ENCODE measurements at regions not wholly inside any gene's neighbourhood (a gene's known extent, or its start where the extent isn't known, plus 50 kb on each side); places are given as distances from the start of the nearest gene placed in this dataset.

DNA sequence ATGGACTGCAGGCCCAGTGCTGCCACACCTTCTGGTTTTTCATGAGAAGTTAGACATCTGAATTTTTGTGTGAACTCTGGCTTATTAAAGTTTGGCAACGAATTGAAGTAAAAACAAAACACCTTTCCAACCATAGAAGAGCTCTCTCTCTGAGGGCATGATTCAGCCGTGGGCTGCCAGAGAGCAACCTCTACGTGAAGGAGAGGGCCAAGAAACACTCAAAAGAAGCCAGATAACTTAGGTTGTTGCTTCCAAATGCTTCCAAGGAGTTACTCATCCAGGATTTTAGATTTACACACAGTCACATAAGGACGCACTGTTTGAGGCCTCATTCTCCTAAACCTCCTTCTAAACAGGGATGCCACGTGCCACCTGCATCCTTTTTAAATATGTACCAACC is 65.5 kb downstream of the NRN1 start:
- no peak overlapping the region for H3K4me2 ChIP-seq
- no peaks in the 10 kb centered on the region for H4K20me1 ChIP-seq (ENCODE audit: insufficient read depth, poor library complexity, severe bottlenecking)
- no peaks in the 10 kb centered on the region for H3K27me3 ChIP-seq
- 74% methylated on average over 5 of the region's 5 CpGs for WGBS (ENCODE audit: low lambda C conversion rate, missing lambda C conversion rate)
- no peaks in the 10 kb centered on the region for H3K36me3 ChIP-seq (replicated peaks; ENCODE audit: insufficient read depth, low read depth)
- H3K27ac ChIP-seq, result no peak overlapping the region
- H3K4me1 ChIP-seq (ENCODE audit: insufficient read depth), result no peaks in the 10 kb centered on the region
- no peaks in the 10 kb centered on the region for H3K9me3 ChIP-seq (ENCODE audit: low read depth)
- no peaks in the 10 kb centered on the region for H3K79me2 ChIP-seq
- no peak overlapping the region for H3K4me3 ChIP-seq
- H2AFZ ChIP-seq, result no peak overlapping the region
- TF ChIP-seq EZH2phosphoT487 (IDR thresholded peaks at IDR 0.05; ENCODE audit: low read depth, severe bottlenecking, unreplicated experiment) (no peak), CTCF (IDR thresholded peaks at IDR 0.05; ENCODE audit: poor library complexity) (no peak), EZH2 (IDR thresholded peaks at IDR 0.05; ENCODE audit: borderline replicate concordance) (no peak)
- no peak for DNase-seq (ENCODE audit: low spot score)
- no peaks in the 10 kb centered on the region for H3K9me2 ChIP-seq (replicated peaks; ENCODE audit: insufficient read depth)

- Histone ChIP-seq H3K79me2 (no peaks in the 10 kb centered on the region), H3K4me2 (no peak overlapping the region), H4K20me1 (ENCODE audit: insufficient read depth, poor library complexity, severe bottlenecking) (no peaks in the 10 kb centered on the region), H3K4me1 (ENCODE audit: insufficient read depth) (no peaks in the 10 kb centered on the region), H3K9me3 (ENCODE audit: low read depth) (no peaks in the 10 kb centered on the region), H3K4me3 (no peak overlapping the region), H3K9me2 (replicated peaks; ENCODE audit: insufficient read depth) (no peaks in the 10 kb centered on the region), H3K27ac (no peak overlapping the region), H3K36me3 (replicated peaks; ENCODE audit: insufficient read depth, low read depth) (no peaks in the 10 kb centered on the region), H3K27me3 (no peaks in the 10 kb centered on the region), H2AFZ (no peak overlapping the region)
- TF ChIP-seq EZH2phosphoT487 (IDR thresholded peaks at IDR 0.05; ENCODE audit: low read depth, severe bottlenecking, unreplicated experiment), result no peak
- TF ChIP-seq EZH2 (IDR thresholded peaks at IDR 0.05; ENCODE audit: borderline replicate concordance), result no peak
- no peak for TF ChIP-seq CTCF (IDR thresholded peaks at IDR 0.05; ENCODE audit: poor library complexity)
- DNase-seq (ENCODE audit: low spot score), result no peak
- 78% methylated on average over 3 of the region's 3 CpGs for WGBS (ENCODE audit: low lambda C conversion rate, missing lambda C conversion rate)
Observed at GRCh38 chr6:5938934-5939333, 67.8 kb downstream of the NRN1 start.

GRCh38 chr6:5937936-5938706 is 68.6 kb downstream of the NRN1 start:
- Histone ChIP-seq H3K9me2 (replicated peaks; ENCODE audit: insufficient read depth) (no peaks in the 10 kb centered on the region), H2AFZ (no peak overlapping the region), H3K27ac (no peak overlapping the region), H3K4me2 (no peak overlapping the region), H3K9me3 (ENCODE audit: low read depth) (no peaks in the 10 kb centered on the region), H3K4me1 (ENCODE audit: insufficient read depth) (no peaks in the 10 kb centered on the region), H3K27me3 (no peaks in the 10 kb centered on the region), H3K36me3 (replicated peaks; ENCODE audit: insufficient read depth, low read depth) (no peaks in the 10 kb centered on the region), H3K79me2 (no peaks in the 10 kb centered on the region), H4K20me1 (ENCODE audit: insufficient read depth, poor library complexity, severe bottlenecking) (no peaks in the 10 kb centered on the region), H3K4me3 (no peak overlapping the region)
- TF ChIP-seq CTCF (IDR thresholded peaks at IDR 0.05; ENCODE audit: poor library complexity), result no peak
- no peak for TF ChIP-seq EZH2 (IDR thresholded peaks at IDR 0.05; ENCODE audit: borderline replicate concordance)
- no peak for TF ChIP-seq EZH2phosphoT487 (IDR thresholded peaks at IDR 0.05; ENCODE audit: low read depth, severe bottlenecking, unreplicated experiment)
- no peak for DNase-seq (ENCODE audit: low spot score)
- 85% methylated on average over 19 of the region's 19 CpGs for WGBS (ENCODE audit: low lambda C conversion rate, missing lambda C conversion rate)
